ENCODE measurements at regions not wholly inside any gene's neighbourhood (a gene's known extent, or its start where the extent isn't known, plus 50 kb on each side); places are given as distances from the start of the nearest gene placed in this dataset.

DNA sequence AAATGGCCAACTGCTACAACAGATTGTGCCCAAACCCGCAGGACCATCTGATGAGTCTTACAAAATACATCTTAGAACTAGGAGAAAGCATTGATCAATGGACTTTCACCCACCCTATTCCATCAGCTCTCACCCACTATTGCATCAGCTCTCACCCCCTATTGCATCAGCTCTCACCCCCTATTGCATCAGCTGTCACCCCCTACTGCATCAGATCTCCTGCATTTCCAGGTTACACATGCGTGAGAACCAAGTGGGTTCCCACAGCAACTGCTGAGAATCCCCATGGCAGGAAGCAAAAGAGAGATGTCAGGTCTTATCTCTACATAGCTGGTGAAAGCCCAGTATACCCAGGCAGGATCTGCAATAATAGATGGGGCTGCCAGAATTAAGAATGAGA is 533.5 kb downstream of the LTN1 start:
- no peak for DNase-seq (ENCODE audit: low read depth)

DNA sequence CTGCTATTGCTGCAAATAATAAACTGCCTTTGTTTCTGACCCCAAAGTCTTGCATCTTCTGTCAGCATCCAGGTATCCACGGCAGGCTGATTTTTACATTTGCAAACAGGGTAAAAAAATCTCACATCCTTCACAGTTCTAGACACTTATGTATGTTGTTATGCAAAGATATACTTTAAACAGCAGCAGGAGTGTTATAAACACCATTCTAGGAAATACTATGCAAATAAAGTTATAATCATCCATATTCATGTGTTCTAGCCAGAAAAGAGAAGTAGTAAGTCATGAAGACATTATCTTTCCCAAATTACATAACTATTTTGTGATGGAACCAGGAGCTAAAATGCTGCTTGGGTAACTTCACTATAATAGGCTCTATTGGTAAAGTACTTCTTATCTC is 534.2 kb downstream of the LTN1 start:
- no peak for DNase-seq (ENCODE audit: low read depth)

DNA sequence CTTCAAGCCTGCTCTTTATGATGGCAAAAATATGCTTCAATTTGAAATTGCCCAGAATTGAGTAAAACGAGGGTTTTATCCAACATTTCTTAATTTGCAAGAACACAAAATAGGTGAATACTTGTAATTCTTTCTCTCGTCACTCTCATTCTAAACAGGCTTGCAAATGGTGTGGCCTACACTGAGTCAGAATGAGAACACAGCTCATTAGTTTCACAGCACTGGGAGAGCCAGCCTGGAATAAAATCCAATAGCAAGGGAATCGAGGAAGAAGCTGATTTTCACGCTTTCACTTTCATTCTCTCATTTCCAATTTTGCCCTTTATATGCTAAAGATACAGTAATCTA is 537.5 kb downstream of the LTN1 start:
- DNase-seq (ENCODE audit: low read depth), result no peak

DNA sequence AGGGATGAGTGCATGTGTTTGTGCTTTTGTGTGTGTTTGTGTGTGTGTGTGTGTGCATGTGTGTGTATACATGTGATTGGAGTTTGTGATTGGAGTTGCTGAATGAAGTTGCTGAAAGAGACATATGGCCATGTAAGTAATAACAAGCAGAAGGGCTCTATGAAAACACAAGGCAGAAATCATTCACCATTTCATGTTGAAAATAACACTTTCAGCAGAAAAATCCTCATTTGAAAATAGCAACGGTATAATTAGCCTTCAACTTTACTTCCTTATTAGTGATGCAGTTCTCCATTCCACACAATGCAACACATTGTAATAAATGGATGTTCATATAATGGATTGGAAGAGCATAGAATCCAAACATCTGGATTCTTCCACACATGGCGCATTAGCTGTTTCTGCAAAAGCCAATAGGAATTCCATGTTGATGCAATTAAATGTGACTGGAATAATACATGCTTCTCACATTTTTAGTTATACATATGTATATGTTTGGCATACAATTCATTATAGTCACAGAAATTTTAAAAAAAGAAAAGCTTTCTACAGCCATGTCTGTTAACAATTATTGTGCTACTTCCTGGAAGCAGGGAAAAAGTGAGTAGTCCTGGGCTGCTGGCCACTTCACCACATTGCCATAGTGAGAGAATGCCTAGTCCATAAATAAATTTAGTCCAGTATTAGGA is 538.0 kb downstream of the LTN1 start:
- DNase-seq (ENCODE audit: low read depth), result no peak

DNA sequence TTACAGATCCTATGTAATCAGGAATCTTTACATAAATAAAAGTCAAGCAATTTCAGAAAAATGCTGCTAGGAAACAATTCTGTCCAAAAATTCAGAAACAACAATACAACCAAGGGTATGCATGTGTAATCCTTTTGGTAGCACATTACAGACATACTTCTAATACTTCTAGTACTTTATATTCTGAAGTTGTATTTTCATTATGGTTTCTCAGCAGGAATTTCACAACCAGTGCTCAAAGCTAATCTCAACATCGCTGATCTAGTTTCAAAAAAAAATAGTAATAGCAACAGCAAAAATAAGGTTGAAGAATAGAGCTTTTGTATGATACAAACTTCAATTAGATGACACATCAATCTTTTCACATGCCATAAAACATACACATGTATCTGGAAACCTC is 545.2 kb downstream of the LTN1 start:
- DNase-seq (ENCODE audit: low read depth), result no peak

DNA sequence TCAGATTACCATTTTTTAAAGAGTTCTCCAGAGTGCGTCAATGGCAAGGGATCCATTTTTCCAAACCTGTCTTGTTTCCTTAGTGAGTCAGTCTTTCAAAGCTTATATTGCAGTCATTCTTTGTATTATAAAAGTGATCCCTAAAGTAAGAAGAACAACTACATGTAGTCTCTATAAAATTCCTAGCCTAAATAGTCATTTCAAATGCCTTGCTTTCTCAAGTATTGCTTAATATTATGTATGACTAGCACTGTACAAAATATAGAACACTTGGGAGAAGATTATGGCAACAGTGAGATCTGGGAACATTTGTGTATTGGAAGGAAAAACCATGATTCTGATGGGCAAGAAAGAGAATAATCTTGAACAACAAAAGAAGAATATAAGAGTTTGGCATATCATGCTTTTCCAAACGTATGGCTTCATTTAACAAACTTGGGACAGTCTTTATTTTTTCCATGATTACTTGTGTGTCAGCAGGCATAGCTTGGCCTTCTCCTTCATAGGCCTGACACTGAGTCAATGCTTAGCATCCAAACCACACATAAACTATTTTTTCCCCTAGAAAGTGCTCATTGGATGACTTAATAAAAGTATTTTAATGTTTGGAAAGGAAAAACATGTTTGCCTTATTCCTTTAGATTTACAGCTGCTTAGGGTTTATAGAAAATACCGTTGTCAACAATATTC is 547.4 kb downstream of the LTN1 start:
- DNase-seq (ENCODE audit: low read depth), result no peak

DNA sequence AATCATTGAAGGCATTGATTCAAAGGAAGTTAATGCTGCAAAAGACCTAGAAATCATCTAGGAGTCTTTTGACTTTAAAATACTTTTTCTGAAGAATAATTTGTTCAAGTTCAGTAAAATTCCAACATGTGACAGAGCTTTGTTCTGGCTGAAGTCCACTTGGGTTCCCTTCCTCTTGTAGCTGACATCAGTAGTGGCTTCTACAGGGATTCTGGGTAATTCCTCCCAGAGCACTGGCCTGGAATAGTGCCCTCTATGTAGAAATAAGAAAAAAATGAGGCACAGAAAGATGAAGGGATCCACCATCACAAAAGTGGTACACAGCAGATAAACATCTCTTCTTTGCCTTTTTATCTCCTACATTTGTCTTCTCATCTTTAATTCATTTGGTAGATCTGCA is 548.1 kb downstream of the LTN1 start:
- DNase-seq (ENCODE audit: low read depth), result no peak

DNA sequence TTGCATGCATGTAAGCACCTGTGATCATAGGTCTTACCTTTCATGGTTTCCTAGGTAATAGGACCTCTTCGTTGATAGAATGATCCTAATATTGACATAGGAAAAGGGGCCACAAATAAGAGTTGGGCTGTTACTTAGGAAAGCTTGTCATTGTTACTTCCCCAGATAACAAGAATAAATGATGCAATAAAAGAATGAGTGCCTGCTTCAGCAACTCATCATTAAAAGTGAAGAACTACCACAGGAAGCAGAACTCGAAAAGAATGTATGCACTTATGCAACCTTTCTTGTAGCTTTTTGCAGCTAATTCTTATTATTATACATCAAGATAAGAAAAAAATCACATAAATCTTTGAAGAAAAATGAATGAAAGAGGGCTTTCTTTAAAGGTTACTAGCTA is 548.6 kb downstream of the LTN1 start:
- DNase-seq (ENCODE audit: low read depth), result no peak

DNA sequence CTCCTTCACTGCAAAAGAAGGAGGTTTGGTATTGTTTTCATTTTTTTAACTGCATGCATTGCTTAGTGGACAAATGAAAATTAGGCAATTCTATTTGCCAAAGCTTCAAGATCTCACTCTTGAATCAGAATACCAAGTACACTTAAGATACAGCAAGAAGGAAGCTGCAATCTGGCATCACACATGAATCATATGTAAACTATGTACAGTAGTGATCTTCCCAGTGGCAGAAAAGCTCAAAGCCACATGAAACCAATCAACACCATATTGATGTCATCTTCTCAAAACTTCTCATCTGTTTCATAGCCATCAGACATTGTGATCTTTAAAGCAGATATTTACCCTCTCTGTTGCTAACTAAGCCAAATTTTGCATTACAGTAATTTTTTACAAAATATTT is 550.1 kb downstream of the LTN1 start:
- DNase-seq (ENCODE audit: low read depth), result no peak

DNA sequence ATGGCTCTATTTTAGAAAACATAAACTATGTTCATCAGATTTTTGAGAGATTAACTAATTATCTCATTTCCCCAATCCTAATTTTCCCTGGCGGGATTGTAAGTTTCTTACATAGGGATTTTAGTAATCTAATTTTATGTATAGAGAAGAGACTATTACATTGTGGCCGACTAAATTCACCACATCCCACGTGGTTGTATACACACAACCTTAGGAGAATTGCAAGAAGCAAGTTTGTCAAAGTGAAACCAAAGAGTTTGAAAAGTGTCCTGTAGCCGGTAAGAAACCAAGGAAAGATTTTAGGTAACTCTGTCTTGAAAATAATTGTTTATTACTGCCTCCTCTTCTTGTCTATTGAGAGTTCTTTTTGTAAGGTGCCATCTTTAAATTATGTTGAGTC is 550.6 kb downstream of the LTN1 start:
- no peak for DNase-seq (ENCODE audit: low read depth)

DNA sequence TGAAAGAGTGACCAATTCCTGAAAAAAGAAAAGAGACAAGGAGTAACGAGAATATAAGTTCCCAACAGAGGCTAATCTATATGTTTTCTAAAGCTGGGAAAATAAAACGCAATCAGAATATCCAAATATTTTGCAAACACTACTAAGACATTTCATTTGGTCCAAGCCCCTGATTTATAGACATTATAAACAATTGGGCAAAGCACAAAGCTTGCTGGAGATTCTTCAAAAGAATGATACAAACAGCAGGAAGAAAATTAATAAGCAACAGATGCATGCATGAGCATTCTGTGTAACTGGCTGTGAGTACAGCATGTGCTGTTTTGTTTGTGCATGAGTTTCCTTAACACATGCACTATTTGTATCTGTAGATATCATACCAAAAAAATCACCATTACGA is 552.9 kb downstream of the LTN1 start:
- DNase-seq (ENCODE audit: low read depth), result no peak

DNA sequence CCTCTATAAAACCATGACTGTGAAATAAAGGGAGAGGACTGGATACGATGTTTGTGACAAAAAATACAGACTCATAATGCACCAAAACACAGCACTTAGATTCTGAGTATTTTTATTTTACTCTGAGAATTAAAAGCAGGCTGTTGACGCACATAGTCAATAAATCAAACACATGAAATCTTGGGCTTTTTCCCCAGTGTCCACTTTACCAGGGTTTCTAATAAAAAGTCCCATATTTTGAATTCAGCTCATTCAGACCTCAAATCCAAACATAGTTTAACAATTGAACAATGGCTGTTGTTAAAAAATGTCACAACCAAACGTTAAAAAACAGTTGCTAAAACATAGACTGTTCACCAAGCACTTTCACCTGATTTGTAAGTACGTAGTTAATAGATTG is 553.4 kb downstream of the LTN1 start:
- DNase-seq (ENCODE audit: low read depth), result no peak

DNA sequence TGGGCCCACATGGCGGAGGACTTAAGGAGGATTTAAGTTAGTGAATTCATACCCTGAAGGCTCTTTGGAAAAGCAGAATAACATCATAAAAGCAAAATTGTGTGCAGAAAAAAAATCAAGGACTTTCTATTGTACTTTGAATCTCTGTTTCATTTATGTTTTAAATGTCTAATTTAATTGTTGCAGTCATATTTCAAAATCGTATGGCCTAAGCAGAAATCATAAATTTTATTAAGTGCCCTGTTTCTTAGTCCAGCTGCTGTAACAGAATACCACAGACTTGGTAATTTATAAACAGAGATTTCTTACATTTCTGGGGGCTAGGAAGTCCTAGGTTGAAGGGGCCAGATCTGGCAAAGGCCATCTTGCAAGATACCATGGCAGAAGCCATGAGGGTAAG is 555.6 kb downstream of the LTN1 start:
- no peak for DNase-seq (ENCODE audit: low read depth)

DNA sequence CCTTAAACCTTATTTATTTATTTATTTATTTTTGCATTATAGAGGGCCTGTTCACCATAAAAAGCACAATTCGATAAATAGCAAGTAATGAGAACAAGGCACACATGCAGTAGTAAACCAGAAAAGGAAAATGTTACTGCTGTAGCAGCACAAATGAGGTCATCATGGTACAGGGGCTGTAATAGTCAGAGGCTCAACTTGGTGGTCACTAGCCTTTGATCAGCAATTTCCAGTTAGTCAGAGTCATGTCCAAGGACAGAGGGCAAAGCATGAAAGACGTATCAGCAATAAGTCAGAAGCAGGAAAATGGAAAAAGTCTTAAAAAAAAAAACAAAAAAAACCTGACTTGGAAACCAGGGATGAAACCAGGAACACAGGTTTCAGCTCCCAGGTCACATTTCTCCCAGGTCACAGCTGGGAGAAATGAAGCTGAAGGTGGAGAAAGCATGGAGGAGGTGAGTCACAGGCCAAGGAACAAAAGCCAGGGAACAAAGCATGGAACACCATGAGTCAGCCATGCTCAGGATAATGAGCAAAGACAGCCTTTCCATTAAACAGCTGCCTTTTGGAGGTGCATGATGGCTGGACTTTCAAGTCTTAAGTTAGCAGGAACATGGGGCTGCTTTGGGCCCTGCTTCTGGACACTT is 556.3 kb downstream of the LTN1 start:
- DNase-seq (ENCODE audit: low read depth), result no peak

DNA sequence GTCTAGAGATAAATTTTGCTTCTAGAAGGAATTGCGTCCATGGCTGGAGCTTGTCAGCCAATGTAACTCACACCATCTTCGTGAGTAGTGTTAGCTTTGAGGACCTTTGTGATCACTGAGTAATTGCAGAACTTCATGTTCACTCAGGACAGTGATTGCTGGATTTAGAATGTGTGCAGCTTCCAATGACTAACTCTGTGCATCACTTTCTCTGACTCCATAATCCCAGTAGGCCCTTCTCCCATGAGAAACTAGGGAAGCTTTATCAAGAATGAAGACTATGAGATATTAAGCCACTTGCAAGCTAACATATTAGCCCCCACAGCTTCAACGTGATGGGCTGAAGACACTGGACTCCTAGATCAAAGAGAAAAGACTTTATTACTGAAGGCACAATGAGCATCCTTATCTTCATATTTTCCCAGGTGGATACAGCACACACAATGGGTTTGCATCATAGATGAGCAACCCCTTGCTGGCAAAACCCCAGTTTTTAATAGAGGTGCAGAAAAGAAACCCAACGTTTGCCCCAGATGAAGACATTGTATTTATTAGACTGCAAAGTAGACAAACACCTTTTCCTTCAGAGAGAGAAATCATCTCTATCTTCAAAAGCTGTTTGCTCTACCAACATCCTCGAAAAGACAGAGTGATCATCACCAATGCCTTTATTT is 561.0 kb downstream of the LTN1 start:
- DNase-seq (ENCODE audit: low read depth), result no peak

DNA sequence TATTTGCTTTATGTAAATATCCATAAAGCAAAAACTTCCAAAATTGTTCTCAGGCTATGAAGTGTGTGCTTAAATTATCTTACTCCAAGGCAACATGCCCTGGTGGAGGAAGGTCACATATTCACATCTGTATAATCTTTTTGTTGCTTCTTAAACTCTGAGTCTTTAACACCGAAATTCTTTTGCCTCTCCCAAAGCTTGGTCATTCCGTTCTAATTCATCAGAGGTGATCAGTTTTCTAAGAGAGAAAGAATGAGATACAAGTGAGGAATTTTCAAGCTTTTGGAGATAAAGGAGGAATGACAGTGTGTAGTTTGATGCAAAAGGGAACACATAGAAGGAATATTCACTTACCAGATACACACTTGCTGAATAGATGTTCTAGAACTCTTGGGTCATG is 561.7 kb downstream of the LTN1 start:
- DNase-seq (ENCODE audit: low read depth), result no peak

DNA sequence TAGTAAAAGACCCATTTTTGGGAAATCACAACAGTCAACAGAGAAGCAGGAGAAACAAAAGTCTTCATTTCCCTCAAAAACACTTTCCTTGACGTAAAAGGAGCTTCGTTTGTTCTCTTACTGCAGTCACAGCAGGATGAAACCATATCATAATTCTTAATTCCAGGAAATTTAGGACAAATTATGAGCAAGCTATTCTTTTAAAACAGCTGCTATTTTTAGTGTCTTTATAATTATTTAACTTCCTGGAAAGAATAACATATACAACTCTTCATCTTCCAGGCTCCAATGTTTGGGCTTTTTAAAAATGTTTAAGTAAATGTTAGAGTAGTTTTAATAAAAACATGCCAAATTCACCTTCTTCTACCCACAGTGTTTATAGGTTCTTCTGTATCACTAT is 563.5 kb downstream of the LTN1 start:
- no peak for DNase-seq (ENCODE audit: low read depth)

DNA sequence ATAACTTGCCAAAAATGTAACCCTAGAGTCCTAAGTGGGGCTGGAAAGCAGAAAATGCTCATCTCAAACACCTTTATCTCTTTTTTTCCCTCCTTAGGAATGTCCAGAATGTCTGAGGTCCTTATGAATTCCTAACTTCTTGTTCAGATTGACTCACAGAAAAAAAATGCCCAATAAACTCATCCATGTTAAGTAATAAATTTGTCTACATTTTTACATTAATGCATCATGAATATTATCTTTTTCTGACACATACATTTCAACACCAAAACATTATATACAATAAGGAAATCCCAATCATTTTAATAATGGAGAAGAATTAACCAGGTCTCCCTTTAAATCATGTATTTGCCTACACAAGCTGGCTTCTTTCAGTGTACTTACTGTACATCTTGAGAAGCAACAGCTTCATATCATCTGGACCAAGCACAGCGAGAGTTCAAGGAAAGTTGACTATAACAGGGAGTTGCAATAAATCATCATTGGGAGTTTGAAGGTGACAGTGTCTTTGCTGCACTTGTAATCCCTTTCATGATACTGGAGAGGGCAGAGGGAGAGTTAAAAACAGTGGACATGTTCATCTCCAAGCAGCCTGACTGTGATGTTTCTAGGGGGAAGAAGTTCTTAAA is 565.2 kb downstream of the LTN1 start:
- DNase-seq (ENCODE audit: low read depth), result no peak

DNA sequence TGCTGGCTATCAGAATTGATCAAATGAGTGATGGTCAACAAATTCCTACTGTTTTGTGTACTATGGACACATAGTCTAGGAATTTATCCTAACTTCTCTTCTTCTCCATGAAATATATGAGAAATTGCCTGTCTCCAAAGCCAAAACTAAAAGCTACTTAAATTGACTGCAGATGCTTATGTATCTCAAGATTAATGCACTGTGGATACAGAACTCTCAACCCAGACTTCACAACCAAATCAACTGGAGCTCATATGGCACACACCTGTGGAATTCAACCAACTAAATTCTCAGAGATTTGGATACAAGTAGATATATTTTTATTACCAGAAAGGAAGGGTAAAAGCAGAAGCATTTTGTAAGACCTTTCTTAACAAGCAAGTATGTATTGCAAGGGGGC is 566.1 kb downstream of the LTN1 start:
- no peak for DNase-seq (ENCODE audit: low read depth)

DNA sequence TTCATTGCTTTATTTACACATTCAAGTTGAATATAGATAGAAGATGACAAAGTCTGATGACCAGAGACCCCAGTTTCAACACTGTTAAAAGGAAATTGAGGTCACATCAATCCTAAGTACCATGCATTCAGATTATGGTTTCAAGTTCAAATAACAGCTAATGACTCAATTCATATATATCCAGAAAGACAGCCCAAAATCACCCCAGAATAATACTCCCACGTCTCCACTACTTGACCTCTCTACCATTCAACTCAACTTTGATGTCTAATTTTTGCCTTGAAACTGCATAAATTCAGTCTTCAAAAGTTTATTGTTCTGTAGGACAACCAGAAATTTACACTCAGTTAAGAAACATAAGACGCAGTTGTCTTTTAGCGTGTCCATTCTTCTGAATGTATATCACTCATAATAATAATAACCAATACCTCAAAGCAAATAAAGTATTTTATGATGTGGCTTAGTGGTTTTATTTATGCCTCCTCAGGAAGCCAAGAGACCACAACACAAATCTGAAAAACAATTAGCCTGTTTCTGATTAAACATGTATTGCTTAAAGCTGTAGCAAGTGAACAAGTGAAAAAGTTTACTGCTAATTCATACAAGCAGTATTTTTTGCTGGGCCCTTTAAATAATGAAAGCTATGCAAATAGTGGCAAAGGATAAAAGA is 569.0 kb downstream of the LTN1 start:
- no peak for DNase-seq (ENCODE audit: low read depth)

DNA sequence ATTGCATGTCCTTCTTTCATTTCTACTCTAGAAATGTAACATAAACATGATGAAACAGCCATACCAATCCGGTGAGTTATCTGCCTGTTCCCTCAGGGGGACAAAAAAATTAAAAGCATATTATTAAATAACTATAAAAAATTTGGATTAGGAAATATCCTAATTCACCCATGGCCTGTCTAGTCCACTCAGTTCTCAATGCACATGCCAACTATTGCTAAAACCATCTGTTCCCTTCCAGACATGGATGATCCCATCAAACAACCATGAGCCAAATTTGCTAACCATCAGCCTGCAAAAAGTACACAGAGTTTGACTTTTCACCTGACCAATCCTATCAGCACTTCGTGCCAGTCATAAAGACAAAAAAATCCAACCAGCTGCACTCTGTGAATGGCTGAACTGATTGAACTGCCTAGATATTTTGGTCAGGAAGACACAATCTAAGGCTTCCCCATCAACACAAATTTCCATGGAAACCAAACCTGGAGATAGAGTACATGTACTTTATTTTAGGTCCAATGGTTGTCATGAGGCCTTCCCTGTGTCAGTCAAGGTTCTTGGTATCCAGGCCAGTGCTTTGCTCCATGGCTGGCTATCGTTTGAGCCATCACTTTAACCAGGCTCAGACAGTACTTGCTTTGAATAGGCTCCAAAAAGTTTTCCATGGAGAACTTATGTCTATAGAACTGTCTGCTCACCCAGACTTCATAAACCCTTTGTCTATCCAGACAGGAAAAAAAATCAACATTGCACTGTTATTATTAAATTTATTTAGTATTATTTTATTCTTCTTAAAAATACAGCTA is 570.8 kb downstream of the LTN1 start:
- no peak for DNase-seq (ENCODE audit: low read depth)

All from activated T-helper 9 cell treated with anti-CD3 and anti-CD28 coated beads, Interleukin-2, amount 50 U/mL, for 16 hours (primary cell).